ENCODE measurements at regions not wholly inside any gene's neighbourhood (a gene's known extent, or its start where the extent isn't known, plus 50 kb on each side); places are given as distances from the start of the nearest gene placed in this dataset.
"Not testable (repeated sequence)": the region's sequence is repeated elsewhere in the genome, so short reads cannot be mapped to it uniquely, and the experiment has no call there.

DNA sequence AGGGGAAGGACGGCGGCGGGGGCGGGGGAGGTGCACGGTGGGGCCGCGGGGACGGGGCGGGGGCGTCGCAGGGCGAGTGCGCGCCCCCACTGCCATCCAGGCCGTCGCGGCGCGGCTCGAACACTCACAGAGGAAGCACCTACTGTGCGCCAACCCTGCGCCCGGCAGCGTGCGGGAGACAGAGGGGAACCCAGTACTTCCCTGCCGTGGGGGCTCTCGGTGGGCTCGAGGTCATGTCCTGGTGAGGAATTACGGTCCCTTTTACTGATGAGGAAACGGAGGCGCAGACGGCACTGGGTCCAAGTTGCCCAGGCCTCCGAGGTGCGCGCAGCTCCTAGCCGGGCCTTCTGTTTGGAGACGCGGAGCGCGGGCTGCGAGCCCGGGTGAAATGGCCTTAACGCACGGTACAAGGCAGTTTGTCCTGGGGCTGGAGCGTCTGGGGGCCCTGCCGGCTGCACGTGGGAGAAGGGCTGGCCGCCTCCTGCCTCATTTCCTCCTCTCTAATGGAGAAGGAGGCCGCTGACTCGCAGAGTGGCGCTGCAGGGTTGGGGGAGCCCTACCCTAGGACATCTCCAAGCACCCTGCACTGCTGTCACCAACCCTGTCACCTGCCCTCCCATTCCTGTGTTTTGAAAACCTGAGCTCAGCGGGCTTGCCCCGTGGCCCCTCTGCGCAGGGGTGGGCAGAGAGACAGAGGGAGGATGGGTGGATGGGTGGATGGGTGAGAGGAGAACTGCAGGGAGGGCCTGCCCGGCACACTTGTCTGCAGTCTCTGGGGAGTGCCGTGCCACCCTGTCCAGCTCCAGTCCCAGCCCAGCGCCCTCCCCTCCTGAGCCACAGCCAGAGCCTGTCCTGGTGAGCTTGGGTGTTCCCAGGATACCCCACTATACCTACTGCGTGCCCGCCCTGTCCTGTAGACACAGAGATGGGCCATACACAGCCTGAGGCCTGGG, 106.0 kb downstream of the ADRA2C start:
- in situ Hi-C loops (cut with HindIII; ENCODE audit: low pct_unique_long_range_greater_than_20kb, low sequenced_read_pairs), result no loop called here

DNA sequence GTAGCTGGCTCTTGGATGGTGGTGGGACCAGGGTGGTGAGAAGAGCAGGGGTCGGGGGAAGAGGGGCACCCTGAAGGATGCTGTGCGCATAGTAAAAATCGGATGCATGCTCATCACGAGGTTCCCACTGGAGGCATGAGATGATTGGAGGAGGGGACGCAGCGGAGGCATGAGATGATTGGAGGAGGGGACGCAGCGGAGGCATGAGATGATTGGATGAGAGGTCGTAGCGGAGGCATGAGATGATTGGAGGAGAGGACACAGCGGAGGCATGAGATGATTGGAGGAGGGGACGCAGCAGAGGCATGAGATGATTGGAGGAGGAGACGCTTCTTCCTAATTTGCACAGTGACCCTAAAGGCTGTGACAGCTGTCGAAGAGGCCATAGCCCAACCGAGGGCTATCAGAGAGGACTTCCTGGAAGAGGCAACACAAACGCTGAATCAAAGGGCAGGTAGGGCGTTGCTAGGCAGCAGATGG, 106.7 kb downstream of the ADRA2C start:
- in situ Hi-C loops (cut with HindIII; ENCODE audit: low pct_unique_long_range_greater_than_20kb, low sequenced_read_pairs), result no loop called here
- no peak for DNase-seq (ENCODE audit: low read depth, low spot score)

More for the DNA sequence above, 106.0 kb downstream of the ADRA2C start:
- no peak for DNase-seq (ENCODE audit: low read depth, low spot score)

DNA sequence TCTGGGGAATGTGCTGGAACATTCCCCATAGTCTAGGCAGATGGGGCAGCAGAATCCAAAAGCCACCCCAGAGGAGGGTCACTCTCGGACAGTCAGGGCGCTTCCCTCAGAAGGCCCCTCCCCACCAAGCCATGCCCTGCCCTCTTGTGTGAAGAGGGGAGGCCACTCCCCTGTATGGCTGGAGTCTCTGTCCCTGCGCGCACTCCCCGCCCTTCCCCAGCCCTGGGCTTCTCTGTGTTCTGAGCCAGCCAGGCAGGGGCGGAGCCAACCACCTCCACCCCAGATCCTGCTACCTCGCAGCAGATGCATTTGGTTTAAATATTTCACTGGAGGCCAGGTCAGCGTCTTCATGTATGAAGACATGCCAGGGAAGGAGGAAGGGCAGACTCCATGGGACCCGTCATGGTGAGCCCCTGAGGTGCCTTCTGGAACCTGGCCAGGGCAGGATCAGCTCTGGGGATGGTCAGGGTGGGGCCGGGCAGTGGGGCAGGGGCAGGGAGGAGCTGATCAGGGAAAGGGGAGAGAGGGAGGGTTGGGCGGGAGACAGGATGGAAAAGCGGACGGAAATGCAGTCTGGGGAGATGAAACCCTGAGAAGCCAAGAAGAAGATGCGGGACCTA, 107.3 kb downstream of the ADRA2C start:
- in situ Hi-C loops (cut with HindIII; ENCODE audit: low pct_unique_long_range_greater_than_20kb, low sequenced_read_pairs), result no loop called here

DNA sequence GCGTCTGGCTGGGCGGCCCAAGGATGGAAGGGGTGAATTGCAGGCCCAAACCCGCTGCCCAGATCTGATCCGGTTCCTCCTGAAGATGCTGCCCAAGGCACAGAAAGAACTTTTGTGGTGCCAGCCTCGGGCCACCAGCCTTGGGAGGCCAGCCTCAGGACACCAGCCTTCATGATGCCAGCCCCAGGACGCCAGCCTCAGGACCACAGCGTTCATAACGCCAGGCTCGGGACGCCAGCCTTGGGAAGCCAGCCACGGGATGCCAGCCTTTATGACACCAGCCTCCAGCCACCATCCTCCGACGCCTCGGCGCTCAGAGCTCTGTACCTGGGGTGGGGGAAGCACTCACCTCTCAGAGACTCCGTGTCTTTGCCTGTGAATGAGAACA, 107.8 kb downstream of the ADRA2C start:
- in situ Hi-C loops (cut with HindIII; ENCODE audit: low pct_unique_long_range_greater_than_20kb, low sequenced_read_pairs), result no loop called here
- DNase-seq (ENCODE audit: low read depth, low spot score), result no peak

More for the DNA sequence above, 107.3 kb downstream of the ADRA2C start:
- DNase-seq (ENCODE audit: low read depth, low spot score), result no peak

DNA sequence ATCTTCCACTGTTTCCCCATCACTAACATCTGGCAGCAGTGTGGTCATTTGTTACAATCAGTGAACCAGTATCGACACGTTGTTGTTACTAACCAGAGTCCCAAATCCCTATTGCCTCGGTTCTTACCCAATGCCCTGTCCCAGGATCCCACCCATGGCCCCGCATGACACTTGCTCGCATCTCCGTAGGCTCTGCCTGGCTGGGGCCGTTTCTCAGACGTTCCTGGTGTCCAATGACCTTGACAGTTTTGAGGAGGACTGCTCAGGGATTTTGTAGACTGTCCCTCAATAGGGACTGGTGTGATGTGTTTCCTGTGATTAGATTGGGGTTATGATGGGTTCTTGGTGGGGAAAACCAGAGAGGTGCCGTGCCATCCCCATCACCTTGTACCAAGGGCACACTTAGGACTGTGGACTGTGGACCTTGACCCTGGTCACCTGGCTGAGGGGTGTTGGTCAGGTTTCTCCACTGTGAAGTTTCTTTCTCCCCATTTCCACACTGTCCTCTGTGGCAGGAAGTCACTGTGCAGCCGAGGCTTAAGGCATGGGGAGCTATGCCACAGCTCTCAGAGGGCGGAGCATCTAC, 108.4 kb downstream of the ADRA2C start:
- DNase-seq (ENCODE audit: low read depth, low spot score), result no peak
- in situ Hi-C loops (cut with HindIII; ENCODE audit: low pct_unique_long_range_greater_than_20kb, low sequenced_read_pairs), result no loop called here

DNA sequence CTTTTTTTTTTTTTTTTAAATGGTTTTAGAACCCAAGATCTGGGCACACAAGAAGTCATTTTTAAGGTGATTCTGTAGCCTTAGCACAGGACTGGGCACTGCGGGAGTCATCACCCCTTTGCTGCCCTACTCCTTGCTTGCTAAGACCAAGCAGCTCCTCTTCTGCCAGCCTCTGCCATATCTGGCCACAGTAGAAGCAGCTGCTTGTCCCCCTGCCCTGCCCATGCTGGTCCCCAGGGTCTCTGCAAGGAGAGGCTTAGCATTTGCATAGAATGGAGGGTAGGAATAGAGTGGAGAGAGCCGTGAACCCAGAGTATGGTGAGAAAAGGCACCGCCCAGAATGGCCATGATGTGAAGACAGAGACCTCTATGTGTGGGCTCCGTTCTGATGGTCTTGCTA, 109.3 kb downstream of the ADRA2C start:
- in situ Hi-C loops (cut with HindIII; ENCODE audit: low pct_unique_long_range_greater_than_20kb, low sequenced_read_pairs), result no loop called here
- DNase-seq (ENCODE audit: low read depth, low spot score), result no peak

DNA sequence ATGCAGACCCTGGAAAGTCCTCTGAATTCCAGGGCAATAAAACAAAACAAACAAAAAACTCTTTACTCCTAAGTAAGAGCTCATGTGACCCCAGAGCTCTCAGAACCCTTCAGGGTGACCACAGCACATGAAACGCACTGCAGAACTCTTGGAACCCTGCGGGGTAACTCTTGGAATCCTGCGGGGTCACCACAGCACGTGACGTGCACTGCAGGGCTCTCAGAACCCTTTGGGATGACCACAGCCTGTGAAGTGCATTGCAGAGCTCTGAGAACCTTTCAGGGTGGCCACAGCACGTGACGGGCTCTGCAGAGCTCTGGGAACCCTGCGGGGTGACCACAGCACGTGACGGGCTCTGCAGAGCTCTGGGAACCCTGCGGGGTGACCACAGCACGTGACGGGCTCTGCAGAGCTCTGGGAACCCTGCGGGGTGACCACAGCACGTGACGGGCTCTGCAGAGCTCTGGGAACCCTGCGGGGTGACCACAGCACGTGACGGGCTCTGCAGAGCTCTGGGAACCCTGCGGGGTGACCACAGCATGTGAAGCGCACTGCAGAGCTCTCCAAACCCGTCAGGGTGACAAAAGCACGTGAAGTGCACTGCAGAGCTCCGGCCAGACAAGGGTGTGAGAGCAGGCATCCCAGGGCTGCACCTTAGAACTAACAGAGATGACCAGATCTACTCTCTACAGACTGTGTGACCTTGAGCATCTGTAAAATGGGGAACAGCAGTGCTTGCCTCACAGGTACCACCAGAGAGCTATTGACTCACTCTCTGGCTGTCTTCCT, 110.1 kb downstream of the ADRA2C start:
- in situ Hi-C loops (cut with HindIII; ENCODE audit: low pct_unique_long_range_greater_than_20kb, low sequenced_read_pairs); DNase-seq (ENCODE audit: low read depth, low spot score): not testable (repeated sequence)

DNA sequence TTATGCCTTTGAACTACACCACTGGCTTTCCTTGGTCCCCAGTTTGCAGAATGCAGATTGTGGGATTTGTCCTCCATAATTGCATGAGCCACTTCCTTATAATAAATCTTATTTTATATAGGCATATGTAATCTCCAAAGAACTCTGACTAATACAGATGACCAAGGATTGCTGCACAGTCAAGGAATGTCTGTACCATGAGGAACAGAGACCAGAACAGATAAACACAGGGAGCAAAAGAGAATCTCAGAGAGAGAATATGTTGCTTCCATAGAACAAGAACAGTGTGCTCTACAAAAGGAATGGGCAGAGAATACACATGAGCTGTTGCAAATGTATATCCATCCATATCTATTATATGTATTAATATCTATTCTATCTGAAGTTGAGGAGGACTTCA, 111.1 kb downstream of the ADRA2C start:
- DNase-seq (ENCODE audit: low read depth, low spot score), result no peak
- in situ Hi-C loops (cut with HindIII; ENCODE audit: low pct_unique_long_range_greater_than_20kb, low sequenced_read_pairs), result no loop called here

DNA sequence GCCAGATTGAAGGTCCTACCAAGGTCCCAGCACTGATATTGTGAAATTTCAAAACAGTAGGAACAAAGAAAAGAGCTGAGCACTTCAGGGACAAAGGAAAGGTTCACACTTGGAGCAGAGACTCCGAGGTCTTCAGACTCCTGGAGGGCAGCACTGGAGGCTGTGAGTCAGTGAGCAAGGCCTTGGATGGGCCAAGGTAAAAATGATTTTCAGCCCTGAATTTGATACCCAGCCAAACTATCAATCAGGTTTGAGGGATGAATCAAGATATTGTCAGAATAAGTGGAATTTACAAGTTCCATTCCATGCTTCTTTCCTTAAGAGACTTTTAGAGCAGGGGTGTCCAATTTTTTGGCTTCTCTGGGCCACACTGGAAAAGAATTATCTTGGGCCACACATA, 111.7 kb downstream of the ADRA2C start:
- in situ Hi-C loops (cut with HindIII; ENCODE audit: low pct_unique_long_range_greater_than_20kb, low sequenced_read_pairs), result no loop called here
- DNase-seq (ENCODE audit: low read depth, low spot score), result no peak

DNA sequence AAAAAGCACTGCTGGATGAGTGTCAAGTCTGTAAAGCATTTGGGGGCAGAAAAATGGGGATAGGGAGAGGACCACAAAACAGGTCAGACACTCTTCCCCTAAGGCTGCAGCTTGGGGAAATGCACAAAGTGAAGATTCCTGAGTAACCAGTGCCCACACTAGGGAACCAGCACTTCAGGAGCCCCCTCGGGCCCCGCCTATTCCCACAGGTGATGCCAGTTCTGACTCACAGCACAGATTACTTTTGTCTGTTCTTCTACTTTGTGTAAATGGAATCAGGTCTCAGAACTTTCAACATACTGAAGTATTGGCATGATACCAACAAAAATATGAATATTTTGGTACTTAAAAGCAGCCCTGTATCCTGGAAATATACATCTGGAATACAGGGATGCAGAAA, 112.5 kb downstream of the ADRA2C start:
- DNase-seq (ENCODE audit: low read depth, low spot score), result no peak
- in situ Hi-C loops (cut with HindIII; ENCODE audit: low pct_unique_long_range_greater_than_20kb, low sequenced_read_pairs), result no loop called here

DNA sequence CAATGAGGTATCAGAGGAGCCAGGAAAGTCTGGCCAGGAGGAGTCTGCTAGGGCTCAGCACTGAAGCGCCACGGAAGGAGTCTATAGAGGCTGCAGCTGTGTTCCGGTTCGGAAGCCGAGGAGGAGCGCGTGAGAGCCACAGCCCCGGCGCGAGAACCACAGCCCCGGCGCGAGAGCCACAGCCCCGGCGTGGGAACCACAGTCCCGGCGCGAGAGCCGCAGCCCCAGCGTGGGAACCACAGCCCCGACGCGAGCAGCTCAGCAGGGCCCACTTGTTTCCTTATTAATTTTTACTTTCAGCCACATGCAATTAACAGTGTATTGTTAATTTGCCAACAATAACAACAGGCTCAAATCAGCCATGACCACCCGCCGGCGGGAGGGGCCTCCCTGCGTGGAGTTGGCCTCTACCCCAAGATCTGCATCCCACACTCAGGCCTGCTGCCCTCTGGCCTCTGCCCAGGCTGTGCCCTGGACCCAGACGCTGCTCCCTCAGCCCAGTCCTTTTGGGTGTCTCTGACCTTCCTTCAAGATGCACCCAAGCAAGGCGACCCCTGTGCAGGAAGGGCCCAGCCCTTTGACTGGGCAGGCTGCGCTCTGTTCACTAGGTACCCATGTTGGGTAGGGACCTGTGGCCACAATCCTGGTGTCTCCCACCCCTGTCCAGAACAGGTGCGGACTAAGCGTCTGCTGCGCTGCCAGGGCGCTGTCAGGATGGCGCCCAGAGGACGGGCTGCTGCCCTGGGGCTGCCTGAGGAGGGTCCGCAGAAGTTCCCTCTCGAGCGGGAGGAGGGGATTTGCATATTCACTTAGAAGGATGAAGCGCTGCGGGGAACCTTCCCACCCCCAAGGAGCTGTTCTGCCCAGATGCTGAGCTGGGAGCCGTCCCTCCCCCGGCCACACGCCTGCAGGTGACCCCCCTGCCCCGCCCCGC, 113.8 kb downstream of the ADRA2C start:
- no peak for DNase-seq (ENCODE audit: low read depth, low spot score)
- in situ Hi-C loops (cut with HindIII; ENCODE audit: low pct_unique_long_range_greater_than_20kb, low sequenced_read_pairs), result no loop called here

DNA sequence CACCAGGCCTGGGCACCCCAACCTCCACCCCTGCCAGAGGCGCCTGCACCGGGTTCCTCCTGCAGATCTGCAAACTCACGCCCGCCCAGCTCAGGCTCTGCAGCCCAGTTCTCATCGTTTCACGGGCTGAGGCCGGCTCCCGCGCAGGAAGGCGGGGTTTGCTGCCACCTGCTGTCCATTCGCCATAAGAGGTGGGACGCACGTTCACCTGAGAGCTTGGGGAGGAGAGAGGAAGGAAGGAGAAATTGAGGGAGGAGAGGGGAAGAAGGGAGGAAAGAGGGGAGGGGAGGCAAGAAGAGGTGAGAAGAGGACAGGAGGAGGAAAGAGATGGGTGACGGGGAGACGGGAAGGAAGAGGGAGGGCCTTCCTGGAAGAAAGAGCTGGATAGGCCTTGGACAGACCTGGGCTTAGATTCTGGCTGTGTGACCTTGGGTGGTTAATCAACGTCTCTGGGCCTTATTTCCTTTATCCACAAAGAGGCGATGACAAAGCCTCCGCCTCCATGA, 114.5 kb downstream of the ADRA2C start:
- in situ Hi-C loops (cut with HindIII; ENCODE audit: low pct_unique_long_range_greater_than_20kb, low sequenced_read_pairs), result no loop called here
- DNase-seq (ENCODE audit: low read depth, low spot score), result peak; percentile 71

DNA sequence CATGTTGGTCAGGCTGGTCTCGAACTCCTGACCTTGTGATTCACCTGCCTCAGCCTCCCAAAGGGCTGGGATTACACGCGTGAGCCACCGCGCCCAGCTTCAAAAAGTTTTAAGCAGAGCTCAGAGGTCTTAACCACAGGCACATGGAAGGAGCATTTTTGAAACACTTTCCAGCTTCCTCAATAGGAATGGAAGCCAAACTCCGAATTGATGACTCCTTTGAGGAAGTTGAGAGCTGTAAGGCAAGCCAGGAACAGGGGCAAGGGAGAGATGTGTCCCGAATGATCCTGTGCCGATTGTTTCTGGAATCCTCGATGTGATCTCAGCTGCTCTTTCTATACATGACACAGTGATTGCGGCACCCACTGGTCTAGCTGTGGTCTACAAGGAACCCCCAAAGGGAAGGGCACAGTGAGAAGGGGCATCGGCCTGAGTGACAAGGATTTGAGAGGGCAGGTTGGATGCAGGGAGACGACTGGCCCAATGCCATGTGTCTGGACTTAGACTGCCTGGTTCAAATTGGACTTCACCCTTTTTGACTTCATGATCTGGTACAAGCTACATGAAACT, 116.2 kb downstream of the ADRA2C start:
- in situ Hi-C loops (cut with HindIII; ENCODE audit: low pct_unique_long_range_greater_than_20kb, low sequenced_read_pairs); DNase-seq (ENCODE audit: low read depth, low spot score): not testable (repeated sequence)

DNA sequence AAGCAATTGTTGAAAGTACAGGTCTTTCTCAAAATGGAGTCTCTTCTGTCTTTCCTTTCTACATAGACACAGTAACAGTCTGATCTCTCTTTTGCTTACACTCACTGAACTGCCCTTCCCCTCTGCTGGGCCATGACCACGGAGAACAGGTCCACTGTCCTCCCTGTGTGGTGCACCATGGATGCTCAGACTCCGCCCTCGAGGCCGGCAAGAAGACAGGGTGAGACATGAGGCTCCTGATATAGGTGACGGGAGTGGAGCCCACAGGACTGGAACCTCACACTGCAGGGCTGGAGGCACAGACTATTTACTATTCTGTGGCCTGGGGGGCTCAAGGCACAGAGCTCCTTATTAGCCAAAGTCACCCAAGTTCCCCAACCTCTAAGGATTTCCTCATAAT, 118.1 kb downstream of the ADRA2C start:
- in situ Hi-C loops (cut with HindIII; ENCODE audit: low pct_unique_long_range_greater_than_20kb, low sequenced_read_pairs); DNase-seq (ENCODE audit: low read depth, low spot score): not testable (repeated sequence)

DNA sequence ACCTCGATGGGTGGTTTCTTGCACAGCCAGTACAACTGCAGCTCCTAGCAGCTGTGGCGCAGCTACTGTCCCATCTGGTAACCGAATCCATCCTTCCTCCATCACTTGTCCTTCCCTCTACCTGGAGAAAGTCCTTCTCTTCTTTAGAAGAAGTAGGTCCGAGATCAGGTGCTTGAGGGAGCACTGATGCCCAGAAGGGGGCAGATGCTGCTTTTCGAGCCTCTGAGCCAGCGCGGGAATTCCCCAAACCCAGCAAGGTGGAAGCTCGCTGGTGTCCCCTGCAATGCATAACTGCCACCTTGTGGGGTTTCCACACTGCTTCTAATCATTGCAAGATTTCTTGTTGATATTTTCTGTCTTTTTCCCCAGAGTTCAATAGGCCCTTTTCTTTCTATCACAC, 127.4 kb downstream of the ADRA2C start:
- DNase-seq (ENCODE audit: low read depth, low spot score); in situ Hi-C loops (cut with HindIII; ENCODE audit: low pct_unique_long_range_greater_than_20kb, low sequenced_read_pairs): not testable (repeated sequence)
